ENCODE measurements at regions not wholly inside any gene's neighbourhood (a gene's known extent, or its start where the extent isn't known, plus 50 kb on each side); places are given as distances from the start of the nearest gene placed in this dataset.

DNA sequence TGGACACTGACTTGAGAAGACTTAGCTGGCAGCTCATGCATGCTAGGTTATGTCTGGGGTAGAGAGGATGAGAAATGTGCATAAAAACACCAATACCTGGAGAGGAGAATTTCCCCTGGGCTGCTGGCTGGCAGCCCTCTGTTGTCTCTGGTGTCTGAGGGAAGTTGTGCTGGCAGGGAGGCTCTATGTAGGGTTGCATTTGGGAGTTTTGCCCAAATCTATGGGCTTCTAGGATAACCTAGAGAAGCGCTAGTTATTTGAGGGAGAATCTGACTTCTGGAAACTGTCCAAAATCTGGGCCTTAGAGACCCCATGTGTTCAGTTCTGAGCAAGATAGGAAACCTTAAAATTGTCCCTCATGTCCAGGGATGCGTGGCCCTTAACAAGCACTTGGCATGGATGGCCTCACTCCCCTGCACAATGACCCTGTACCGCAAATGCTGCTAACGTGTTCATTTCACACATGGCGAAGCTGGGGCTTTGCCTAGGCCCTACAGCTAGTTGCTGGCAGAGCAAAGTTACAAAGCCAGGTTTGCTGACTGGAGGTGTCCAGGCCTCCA is 70.3 kb upstream of the ATP2B2 start:
- POLR2A ChIA-PET (ENCODE audit: partially characterized antibody) = no interaction called here
- H3K9me3 Mint-ChIP-seq = peaks cover 0 to 3% (median 0%) of the 10 kb centered on the region in 8 donors
- no peaks in the 10 kb centered on the region for H3K4me1 ChIP-seq (ENCODE audit: insufficient read depth, low read length)
- CTCF ChIA-PET (ENCODE audit: partially characterized antibody) = no interaction called here
- H3K4me3 Mint-ChIP-seq = no peak overlapping the region
- intact Hi-C loops (cut with micrococcal nuclease) = no loop called here
- no peaks in the 10 kb centered on the region for H3K9me3 ChIP-seq (ENCODE audit: control insufficient read depth in 1 of 2, low read length in 2 of 2)
- H3K4me3 ChIP-seq (ENCODE audit: low read length in 2 of 2) = no peak overlapping the region
- H3K27ac ChIP-seq (ENCODE audit: low read depth, low read length) = no peak overlapping the region
- H3K27ac Mint-ChIP-seq = no peak overlapping the region
- no peaks in the 10 kb centered on the region for H3K27me3 ChIP-seq (ENCODE audit: insufficient read depth, low read length)
- peaks cover 5 to 11% of the 10 kb centered on the region in 2 donors for H3K27me3 Mint-ChIP-seq
- H3K36me3 Mint-ChIP-seq = no peaks in the 10 kb centered on the region
- no peaks in the 10 kb centered on the region for H3K4me1 Mint-ChIP-seq
- no peak for DNase-seq
- H3K36me3 ChIP-seq (ENCODE audit: insufficient read depth, low read length) = no peaks in the 10 kb centered on the region

DNA sequence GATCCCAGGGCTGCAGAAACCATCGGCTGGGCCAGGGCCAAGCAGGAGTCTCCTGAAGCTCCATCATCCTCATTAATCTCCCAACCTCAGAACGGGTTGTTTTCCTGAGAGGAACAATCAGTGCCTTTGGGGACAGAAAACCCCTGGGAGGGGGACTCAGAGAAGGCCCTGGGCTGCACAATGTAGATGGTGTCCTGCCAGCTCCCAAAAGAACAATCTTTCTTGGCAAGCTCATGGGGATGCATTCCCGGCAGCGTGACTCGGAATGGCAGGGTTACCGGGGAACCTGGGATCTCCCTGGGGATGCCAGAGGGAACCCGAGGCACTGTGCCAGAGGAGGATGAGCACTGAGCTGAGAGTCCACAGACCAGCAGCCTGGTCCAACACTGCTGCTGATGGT is 72.1 kb upstream of the ATP2B2 start:
- H3K36me3 ChIP-seq (ENCODE audit: insufficient read depth, low read length) = no peaks in the 10 kb centered on the region
- no peaks in the 10 kb centered on the region for H3K27me3 ChIP-seq (ENCODE audit: insufficient read depth, low read length)
- H3K4me3 ChIP-seq (ENCODE audit: low read length in 2 of 2) = no peak overlapping the region
- intact Hi-C loops (cut with micrococcal nuclease) = no loop called here
- no peaks in the 10 kb centered on the region for H3K4me1 ChIP-seq (ENCODE audit: insufficient read depth, low read length)
- H3K4me3 Mint-ChIP-seq = no peak overlapping the region
- peaks cover 6 to 18% of the 10 kb centered on the region in 2 donors for H3K27me3 Mint-ChIP-seq
- H3K27ac ChIP-seq (ENCODE audit: low read depth, low read length) = no peak overlapping the region
- no peaks in the 10 kb centered on the region for H3K9me3 Mint-ChIP-seq
- POLR2A ChIA-PET (ENCODE audit: partially characterized antibody) = no interaction called here
- no peaks in the 10 kb centered on the region for H3K36me3 Mint-ChIP-seq
- DNase-seq = no peak
- no peaks in the 10 kb centered on the region for H3K4me1 Mint-ChIP-seq
- H3K27ac Mint-ChIP-seq = no peak overlapping the region
- CTCF ChIA-PET (ENCODE audit: partially characterized antibody) = no interaction called here
- H3K9me3 ChIP-seq (ENCODE audit: control insufficient read depth in 1 of 2, low read length in 2 of 2) = no peaks in the 10 kb centered on the region

DNA sequence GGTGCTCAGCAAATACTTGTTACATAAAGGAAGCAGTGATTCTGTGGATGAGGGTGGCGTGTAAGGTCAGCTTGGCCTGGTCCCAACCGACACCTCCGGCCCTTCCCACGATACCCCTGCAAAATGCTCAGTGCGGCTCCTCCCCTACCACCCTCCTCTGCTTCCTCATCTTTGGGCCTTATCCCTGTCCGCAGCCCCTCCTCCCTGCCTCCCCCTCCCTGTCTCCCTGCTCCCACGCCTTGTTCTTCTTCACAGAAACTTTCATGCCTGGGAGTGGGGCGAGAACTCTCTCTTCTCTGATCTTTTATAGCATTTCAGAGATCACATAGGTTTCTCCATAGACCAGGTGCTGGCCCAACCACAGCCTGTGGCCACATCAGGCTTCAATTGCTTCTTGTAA is 75.0 kb upstream of the ATP2B2 start:
- H3K9me3 Mint-ChIP-seq = peaks cover 0 to 2% (median 0%) of the 10 kb centered on the region in 8 donors
- H3K36me3 Mint-ChIP-seq = no peaks in the 10 kb centered on the region
- intact Hi-C loops (cut with micrococcal nuclease) = no loop called here
- Histone ChIP-seq H3K4me3 (ENCODE audit: low read length in 2 of 2) (no peak overlapping the region), H3K9me3 (ENCODE audit: control insufficient read depth in 1 of 2, low read length in 2 of 2) (no peaks in the 10 kb centered on the region), H3K4me1 (ENCODE audit: insufficient read depth, low read length) (no peaks in the 10 kb centered on the region), H3K36me3 (ENCODE audit: insufficient read depth, low read length) (no peaks in the 10 kb centered on the region), H3K27me3 (ENCODE audit: insufficient read depth, low read length) (no peaks in the 10 kb centered on the region), H3K27ac (ENCODE audit: low read depth, low read length) (no peak overlapping the region)
- POLR2A ChIA-PET (ENCODE audit: partially characterized antibody) = no interaction called here
- H3K4me1 Mint-ChIP-seq = no peaks in the 10 kb centered on the region
- H3K27ac Mint-ChIP-seq = no peak overlapping the region
- H3K4me3 Mint-ChIP-seq = no peak overlapping the region
- peaks cover 12 to 24% of the 10 kb centered on the region in 2 donors for H3K27me3 Mint-ChIP-seq
- no peak for DNase-seq
- CTCF ChIA-PET (ENCODE audit: partially characterized antibody) = no interaction called here

DNA sequence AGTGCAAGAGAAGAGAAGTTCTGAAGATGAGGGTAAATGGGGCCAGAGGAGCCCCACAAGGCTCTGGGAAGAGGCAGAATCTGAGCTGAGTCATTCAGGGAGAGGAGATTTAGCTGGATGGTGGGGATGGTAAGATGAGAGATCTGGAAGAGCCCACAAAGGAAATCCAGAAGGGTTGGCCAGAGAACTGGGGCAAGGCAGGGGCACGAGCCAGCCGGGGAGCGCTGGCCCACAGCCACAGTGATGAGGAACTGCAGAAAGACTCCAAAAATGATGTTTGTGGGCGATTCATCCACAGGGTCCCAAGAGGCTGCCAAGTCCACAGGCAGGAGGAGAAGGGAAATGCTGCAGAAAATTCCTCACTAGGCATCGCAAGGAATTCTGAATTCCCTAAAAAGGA is 75.9 kb upstream of the ATP2B2 start:
- H3K9me3 Mint-ChIP-seq = peaks cover 0 to 3% (median 0%) of the 10 kb centered on the region in 8 donors
- peaks cover 15 to 28% of the 10 kb centered on the region in 2 donors for H3K27me3 Mint-ChIP-seq
- CTCF ChIA-PET (ENCODE audit: partially characterized antibody) = interaction anchor here (0.8 kb wide), 1 partner anchor 12 kb away, joined by 3 read pairs; no protein-coding TSS in a partner anchor

DNA sequence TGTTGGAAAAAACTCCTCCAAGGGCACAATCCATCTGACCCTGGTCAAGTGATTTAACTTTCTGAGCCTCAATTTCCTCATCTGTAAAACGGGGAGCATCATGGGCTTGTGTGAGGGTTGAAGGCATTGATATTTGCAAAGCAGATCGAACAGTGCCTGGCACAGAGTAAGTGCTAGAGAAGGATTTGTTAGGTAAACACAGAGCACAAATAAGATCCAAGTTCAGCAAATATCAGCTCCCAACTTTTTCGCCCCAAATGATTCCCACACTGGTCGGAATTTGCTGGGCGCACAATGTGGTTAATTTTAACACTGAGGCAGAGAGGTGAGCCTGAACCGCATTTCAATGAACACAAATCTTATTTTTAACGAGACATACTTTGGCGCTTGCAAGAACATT is 76.3 kb upstream of the ATP2B2 start:
- Mint-ChIP-seq H3K4me1 (peaks cover 0 to 1% (median 0%) of the 10 kb centered on the region in 4 donors), H3K4me3 (no peak overlapping the region), H3K9me3 (peaks cover 0 to 3% (median 0%) of the 10 kb centered on the region in 8 donors), H3K27ac (no peak overlapping the region), H3K27me3 (peaks cover 15 to 29% of the 10 kb centered on the region in 2 donors), H3K36me3 (no peaks in the 10 kb centered on the region)
- DNase-seq = no peak
- intact Hi-C loops (cut with micrococcal nuclease) = no loop called here
- Histone ChIP-seq H3K36me3 (ENCODE audit: insufficient read depth, low read length) (no peaks in the 10 kb centered on the region), H3K4me3 (ENCODE audit: low read length in 2 of 2) (no peak overlapping the region), H3K4me1 (ENCODE audit: insufficient read depth, low read length) (no peaks in the 10 kb centered on the region), H3K27me3 (ENCODE audit: insufficient read depth, low read length) (no peaks in the 10 kb centered on the region), H3K9me3 (ENCODE audit: control insufficient read depth in 1 of 2, low read length in 2 of 2) (no peaks in the 10 kb centered on the region), H3K27ac (ENCODE audit: low read depth, low read length) (no peak overlapping the region)
- CTCF ChIA-PET (ENCODE audit: partially characterized antibody) = no interaction called here
- POLR2A ChIA-PET (ENCODE audit: partially characterized antibody) = no interaction called here

More for the DNA sequence above, 75.9 kb upstream of the ATP2B2 start:
- no peak for DNase-seq
- no peak overlapping the region for H3K27ac ChIP-seq (ENCODE audit: low read depth, low read length)
- POLR2A ChIA-PET (ENCODE audit: partially characterized antibody) = no interaction called here
- no peaks in the 10 kb centered on the region for H3K36me3 ChIP-seq (ENCODE audit: insufficient read depth, low read length)
- H3K4me3 Mint-ChIP-seq = no peak overlapping the region
- H3K27me3 ChIP-seq (ENCODE audit: insufficient read depth, low read length) = no peaks in the 10 kb centered on the region
- no peak overlapping the region for H3K27ac Mint-ChIP-seq
- H3K9me3 ChIP-seq (ENCODE audit: control insufficient read depth in 1 of 2, low read length in 2 of 2) = no peaks in the 10 kb centered on the region
- intact Hi-C loops (cut with micrococcal nuclease) = no loop called here
- H3K4me1 ChIP-seq (ENCODE audit: insufficient read depth, low read length) = no peaks in the 10 kb centered on the region
- H3K4me3 ChIP-seq (ENCODE audit: low read length in 2 of 2) = no peak overlapping the region
- H3K36me3 Mint-ChIP-seq = no peaks in the 10 kb centered on the region
- peaks cover 0 to 1% (median 0%) of the 10 kb centered on the region in 4 donors for H3K4me1 Mint-ChIP-seq

GRCh38 chr3:10582733-10583132 is 77.3 kb upstream of the ATP2B2 start:
- Mint-ChIP-seq H3K36me3 (no peaks in the 10 kb centered on the region), H3K9me3 (peaks cover 0 to 5% (median 0%) of the 10 kb centered on the region in 8 donors), H3K4me1 (peaks cover 0 to 1% (median 0%) of the 10 kb centered on the region in 4 donors), H3K27me3 (peaks cover 15 to 30% of the 10 kb centered on the region in 2 donors), H3K4me3 (no peak overlapping the region), H3K27ac (no peak overlapping the region)
- Histone ChIP-seq H3K36me3 (ENCODE audit: insufficient read depth, low read length) (no peaks in the 10 kb centered on the region), H3K27ac (ENCODE audit: low read depth, low read length) (no peak overlapping the region), H3K4me3 (ENCODE audit: low read length in 2 of 2) (no peak overlapping the region), H3K4me1 (ENCODE audit: insufficient read depth, low read length) (no peaks in the 10 kb centered on the region), H3K9me3 (ENCODE audit: control insufficient read depth in 1 of 2, low read length in 2 of 2) (no peaks in the 10 kb centered on the region), H3K27me3 (ENCODE audit: insufficient read depth, low read length) (no peaks in the 10 kb centered on the region)
- POLR2A ChIA-PET (ENCODE audit: partially characterized antibody) = no interaction called here
- intact Hi-C loops (cut with micrococcal nuclease) = no loop called here
- no peak for DNase-seq
- CTCF ChIA-PET (ENCODE audit: partially characterized antibody) = interaction anchor here (1.5 kb wide), 1 partner anchor 21 kb away, joined by 3 read pairs; no protein-coding TSS in a partner anchor

DNA sequence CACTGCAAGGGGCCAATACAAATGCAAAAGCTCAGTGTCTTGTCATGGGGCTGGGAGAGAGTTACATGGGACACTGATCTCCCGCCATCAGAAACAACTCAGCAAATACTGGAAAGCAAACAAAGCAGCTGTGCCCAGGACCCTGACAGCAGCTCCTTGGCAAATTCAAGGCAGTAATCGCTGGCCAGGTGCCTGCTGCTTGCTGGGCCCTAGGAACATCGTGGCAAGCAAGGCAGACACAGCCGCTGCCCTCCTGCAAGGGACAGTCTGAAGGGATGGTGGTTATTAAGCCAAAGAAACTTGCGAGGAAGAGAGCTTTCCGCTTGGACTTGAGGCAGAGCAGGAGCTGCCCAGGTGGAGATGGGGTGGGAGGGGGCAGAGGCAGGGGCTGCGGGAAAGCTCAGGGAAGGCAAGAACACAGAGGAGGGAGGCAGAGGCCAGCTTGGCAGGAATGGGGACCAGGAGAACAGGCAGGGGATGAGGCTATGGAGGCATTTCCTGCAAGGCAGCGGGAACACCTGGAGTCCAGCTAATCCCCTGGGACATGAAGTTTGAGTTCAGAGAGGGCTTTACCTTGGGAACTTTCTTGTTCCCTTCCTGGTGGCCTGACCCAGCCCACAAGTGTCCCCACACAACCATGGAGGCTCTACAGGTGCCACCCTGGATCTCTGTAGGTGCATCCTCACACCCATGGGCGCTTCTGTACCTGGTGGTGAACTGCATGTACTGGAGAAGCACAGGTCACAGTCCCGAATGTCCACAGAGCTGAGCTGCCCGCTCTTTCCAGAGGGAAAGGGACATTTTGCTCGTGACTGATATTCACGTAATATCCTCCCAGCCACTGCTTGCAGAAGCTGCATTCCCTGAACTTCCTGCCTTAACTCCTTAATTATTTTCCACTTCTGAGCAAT is 78.7 kb upstream of the ATP2B2 start:
- peaks cover 15 to 29% of the 10 kb centered on the region in 2 donors for H3K27me3 Mint-ChIP-seq
- DNase-seq = no peak
- intact Hi-C loops (cut with micrococcal nuclease) = no loop called here
- peaks cover 0 to 1% (median 0%) of the 10 kb centered on the region in 4 donors for H3K4me1 Mint-ChIP-seq
- H3K4me3 Mint-ChIP-seq = no peak overlapping the region
- Histone ChIP-seq H3K36me3 (ENCODE audit: insufficient read depth, low read length) (no peaks in the 10 kb centered on the region), H3K4me1 (ENCODE audit: insufficient read depth, low read length) (no peaks in the 10 kb centered on the region), H3K4me3 (ENCODE audit: low read length in 2 of 2) (no peak overlapping the region), H3K27me3 (ENCODE audit: insufficient read depth, low read length) (peaks cover under 1% of the 10 kb centered on the region), H3K9me3 (ENCODE audit: control insufficient read depth in 1 of 2, low read length in 2 of 2) (no peaks in the 10 kb centered on the region), H3K27ac (ENCODE audit: low read depth, low read length) (no peak overlapping the region)
- no peaks in the 10 kb centered on the region for H3K36me3 Mint-ChIP-seq
- ChIA-PET POLR2A (ENCODE audit: partially characterized antibody) (no interaction called here), CTCF (ENCODE audit: partially characterized antibody) (interaction anchor here (1.5 kb wide), 1 partner anchor 20 kb away, joined by 3 read pairs; no protein-coding TSS in a partner anchor)
- peaks cover 0 to 5% (median 0%) of the 10 kb centered on the region in 8 donors for H3K9me3 Mint-ChIP-seq
- peak overlapping the region in 1 of 7 donors; percentile 71 for H3K27ac Mint-ChIP-seq
